Islet precursor cell (in vitro differentiated cells): ENCODE measurements at regions not wholly inside any gene's neighbourhood (a gene's known extent, or its start where the extent isn't known, plus 50 kb on each side); places are given as distances from the start of the nearest gene placed in this dataset.

ENCODE experiments used
- DNase-seq: peaks from one replicate; pipeline ENCODE4 v3.0.0-alpha.2; 2018

GRCh38 chr5:61653807-61654580, 321.9 kb downstream of the ZSWIM6 start:
- no peak for DNase-seq

DNA sequence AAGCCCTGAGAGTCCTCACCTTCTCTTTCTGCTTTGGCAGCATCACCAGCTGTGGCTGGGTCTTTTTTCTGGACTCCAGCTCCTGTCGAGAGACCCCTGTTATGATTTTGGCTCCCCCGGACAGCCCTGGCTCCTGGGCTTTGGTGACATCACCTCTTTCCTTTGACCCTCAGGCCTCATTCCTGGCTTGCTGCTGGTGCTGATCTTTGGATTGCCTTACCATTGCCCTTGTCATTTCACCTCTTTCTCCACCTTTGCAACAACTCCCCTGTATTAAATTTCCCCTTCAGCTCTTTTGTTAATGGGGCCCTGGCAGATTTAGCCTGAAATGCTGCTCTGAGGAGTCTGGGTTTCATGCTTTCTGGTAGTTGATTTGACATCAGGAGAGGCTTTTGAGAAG, 322.8 kb downstream of the ZSWIM6 start:
- no peak for DNase-seq

- DNase-seq: no peak
Observed at GRCh38 chr5:61657010-61657409, 325.0 kb downstream of the ZSWIM6 start.

GRCh38 chr5:61657686-61658085, 325.6 kb downstream of the ZSWIM6 start:
- no peak for DNase-seq

DNA sequence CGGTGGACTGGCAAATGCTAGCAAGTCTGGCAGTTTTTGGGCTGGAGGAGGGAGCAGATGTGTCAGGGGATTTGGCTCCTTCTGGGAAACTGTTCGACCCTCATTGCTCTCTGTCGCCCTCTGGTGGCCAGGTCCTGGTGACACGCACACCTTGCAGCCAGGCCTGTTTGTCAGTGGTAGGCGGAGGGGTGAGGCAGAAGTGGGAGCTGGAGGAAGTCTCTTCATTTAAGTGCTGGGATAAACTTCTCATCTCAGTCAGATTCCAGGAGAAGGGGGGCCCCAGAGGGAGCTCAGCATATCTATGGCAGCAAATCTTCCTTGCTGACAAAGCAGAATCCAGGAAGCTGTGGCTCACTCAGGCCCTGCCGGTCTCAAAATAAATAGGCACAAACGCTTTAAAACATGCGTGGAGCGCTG, 326.5 kb downstream of the ZSWIM6 start:
- DNase-seq: peak; percentile 92

- peak; percentile 73 for DNase-seq
Observed at GRCh38 chr5:61659221-61659696, 327.2 kb downstream of the ZSWIM6 start.

DNA sequence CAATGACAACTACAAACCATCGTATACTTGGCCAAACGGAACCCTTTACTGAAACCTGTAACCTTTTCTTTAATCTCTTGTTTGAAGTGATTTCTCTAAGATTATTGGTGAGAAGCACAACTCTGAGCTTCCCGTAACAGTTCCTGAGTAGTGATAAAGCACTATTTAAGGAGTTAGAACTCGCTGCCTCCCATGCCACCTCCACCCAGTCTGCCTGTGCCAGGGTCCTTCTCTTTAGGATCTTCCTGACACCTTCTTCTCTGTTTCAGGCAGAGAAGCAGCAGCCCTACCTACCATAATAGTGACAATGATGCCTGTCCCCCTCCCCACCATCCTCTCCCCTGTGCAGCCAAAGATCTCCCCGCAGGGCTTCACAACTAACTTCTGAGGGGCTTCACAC, 330.6 kb downstream of the ZSWIM6 start:
- DNase-seq: no peak

DNA sequence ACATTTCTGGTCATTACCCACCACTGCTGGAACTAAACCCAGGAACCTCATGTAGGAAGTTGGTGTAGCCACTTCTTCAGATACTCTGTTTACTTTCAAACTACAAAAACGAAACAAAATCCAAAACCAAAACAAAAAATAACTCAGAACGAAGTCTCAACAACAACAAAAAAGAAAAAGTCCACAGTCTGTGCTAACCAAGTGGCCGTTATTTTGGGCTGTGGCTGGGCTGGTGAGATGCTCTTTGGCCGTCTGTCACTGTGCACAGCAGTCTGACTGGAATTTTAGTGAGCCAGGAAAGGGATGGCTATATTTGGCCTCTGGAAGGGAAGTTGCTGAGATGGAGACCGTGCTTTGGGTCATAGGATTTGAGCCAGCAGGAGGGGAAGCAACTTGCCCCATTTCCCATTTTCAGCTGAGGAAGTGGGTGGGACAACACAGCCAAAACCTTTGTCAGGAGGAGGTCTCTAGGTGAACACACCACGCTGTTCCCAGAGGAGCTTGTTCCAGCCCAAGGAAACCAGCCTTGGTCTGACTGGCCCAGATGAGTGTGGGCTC, 334.1 kb downstream of the ZSWIM6 start:
- DNase-seq: no peak

DNA sequence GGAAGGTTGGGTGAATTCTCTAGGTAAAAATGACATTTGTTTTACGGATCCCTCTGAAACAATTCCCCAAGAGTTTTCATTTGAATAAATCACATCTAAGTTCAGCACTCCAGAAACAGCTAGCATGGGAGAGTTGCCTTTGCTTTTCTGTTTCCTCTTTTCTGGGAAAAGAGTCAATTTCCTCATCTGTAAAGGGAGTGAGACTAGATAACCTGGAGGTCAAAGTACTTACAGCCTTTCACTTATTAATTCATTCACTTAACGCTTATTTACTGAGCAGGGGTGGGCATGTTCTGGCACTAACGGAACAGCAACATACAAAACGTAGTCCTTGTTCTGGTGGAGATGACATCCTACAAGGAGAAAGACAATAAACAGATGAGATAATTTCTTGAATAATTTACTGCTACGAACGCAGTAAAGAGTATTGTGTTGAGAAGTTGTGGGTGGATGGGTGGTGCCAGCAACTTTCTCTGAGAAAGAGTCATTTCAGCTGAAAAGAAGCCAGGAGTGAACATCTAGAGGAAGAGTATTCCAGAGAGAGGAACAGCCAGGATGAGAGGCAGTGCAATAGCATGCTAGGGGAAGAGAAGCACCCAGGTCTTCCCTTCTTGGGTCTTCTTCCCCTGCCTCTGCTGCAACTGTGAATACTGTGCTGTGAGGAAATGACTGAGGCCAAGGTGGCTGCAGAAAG, 335.6 kb downstream of the ZSWIM6 start:
- DNase-seq: no peak

- no peak for DNase-seq
Observed at GRCh38 chr5:61669531-61669930, 337.5 kb downstream of the ZSWIM6 start.

GRCh38 chr5:61670941-61671340, 338.9 kb downstream of the ZSWIM6 start:
- no peak for DNase-seq

DNA sequence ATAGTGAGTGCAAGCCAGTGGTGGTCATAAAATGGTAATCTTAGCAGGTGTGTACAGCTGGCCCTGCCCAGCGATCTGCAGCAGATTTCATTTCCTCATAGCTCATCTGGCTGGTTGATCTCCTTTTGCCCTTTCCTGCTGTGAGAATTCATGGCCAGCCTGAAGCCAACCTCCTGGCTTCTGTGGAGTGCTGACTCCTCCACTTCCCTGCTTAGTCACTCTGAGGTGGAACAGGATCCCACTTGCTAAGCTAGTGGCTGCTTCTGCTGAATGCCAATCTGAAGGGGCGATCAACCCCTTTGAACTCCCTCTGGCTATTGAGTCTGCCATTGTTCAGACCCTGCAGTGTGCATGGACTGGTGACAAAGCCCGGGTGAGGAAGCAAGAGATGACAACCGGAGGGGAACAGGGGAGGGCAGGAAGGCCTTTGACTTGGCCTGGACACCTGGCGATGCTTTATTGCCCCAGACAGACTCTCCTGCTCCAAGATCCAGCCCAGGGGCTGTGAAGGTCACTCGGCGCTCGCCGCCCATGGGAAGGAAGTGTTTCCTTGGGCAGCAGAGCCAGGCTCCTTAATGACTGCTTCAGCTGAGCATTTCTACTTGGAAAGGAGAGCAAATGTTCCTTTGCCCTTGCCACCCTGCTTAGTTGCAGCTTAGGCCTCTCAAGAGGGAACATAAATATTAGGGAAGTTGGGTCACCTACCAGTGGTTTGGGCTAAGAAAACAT, 341.1 kb downstream of the ZSWIM6 start:
- DNase-seq: peak; percentile 78

DNA sequence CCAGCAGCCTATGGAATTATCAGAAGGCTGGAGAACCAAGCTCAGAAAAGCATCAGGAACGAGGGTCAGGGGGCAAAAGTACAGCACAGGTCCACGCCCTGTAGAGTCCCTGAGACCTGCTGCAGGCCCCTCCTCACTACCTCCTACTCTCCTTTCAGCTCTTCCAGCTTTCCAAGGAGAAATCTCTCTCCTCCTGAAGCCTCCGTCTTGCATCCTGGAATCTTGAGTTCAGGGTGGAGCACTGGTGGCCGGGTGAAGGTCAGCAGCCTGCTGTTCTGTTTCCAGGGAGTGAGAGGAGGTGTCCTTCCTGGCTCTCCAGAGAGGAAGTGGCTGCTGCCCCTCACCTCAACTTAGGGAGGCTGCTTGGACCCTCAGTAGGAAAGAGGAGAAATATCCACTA, 342.3 kb downstream of the ZSWIM6 start:
- DNase-seq: no peak

GRCh38 chr5:61675015-61675692, 343.1 kb downstream of the ZSWIM6 start:
- peak; percentile 90 for DNase-seq

GRCh38 chr5:61677220-61677619, 345.2 kb downstream of the ZSWIM6 start:
- no peak for DNase-seq

DNA sequence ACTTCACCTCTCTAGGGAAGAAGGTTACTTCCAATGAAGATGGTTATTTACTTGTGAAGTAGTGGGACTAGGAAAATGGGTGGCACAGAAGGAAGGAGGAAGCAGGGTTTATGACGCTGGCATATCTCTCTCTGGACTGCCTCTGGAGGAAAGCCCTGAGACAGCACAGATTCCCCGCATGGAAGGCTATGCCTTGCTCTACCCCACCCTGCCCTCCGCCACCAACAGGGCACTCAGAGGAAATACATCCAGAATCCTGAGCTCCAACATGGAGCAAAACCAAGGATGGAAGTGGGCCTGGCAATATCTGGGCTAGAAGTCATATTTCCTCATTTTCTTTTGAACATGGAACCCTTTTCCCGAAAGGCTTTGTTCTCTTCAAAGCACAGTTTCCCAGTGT, 346.9 kb downstream of the ZSWIM6 start:
- peak; percentile 72 for DNase-seq

- no peak for DNase-seq
Observed at GRCh38 chr5:61679562-61679961, 347.5 kb downstream of the ZSWIM6 start.

GRCh38 chr5:61680247-61680646, 348.2 kb downstream of the ZSWIM6 start:
- DNase-seq: no peak

GRCh38 chr5:61683148-61683547, 351.1 kb downstream of the ZSWIM6 start:
- no peak for DNase-seq

- DNase-seq: no peak
Observed at GRCh38 chr5:61683926-61684325, 351.9 kb downstream of the ZSWIM6 start.

GRCh38 chr5:61686491-61687257, 354.6 kb downstream of the ZSWIM6 start:
- no peak for DNase-seq

GRCh38 chr5:61687371-61687770, 355.3 kb downstream of the ZSWIM6 start:
- DNase-seq: no peak
